ENCODE measurements at regions not wholly inside any gene's neighbourhood (a gene's known extent, or its start where the extent isn't known, plus 50 kb on each side); places are given as distances from the start of the nearest gene placed in this dataset.

DNA sequence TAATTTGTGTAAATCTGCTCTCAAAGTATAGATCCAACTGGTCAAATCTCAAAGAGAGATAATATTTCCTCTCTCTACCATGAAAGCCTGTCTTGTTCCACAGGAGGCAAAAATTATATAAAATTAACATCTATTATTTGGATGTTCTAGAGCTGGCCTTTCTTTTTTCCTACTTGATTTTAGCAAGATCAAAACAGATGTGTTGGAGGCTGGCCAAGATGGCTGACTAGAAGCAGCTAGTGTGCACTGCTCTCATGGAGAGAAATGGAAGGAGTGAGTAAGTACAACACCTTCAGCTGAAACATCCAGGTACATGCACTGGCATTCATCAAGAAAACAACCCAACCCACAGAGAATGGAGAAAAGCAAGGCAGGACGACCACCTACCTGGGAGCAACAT lies 298.6 kb upstream of the SLC24A2 start:
- no peak for TF ChIP-seq CTCF (IDR thresholded peaks at IDR 0.05; ENCODE audit: control extremely low read depth in 1 of 3, insufficient read depth in 1 of 3, low read depth in 1 of 3, low read length in 3 of 3)
- no peak for TF ChIP-seq KDM1A (IDR thresholded peaks at IDR 0.05; ENCODE audit: borderline replicate concordance, low read length)
- TF ChIP-seq SP2 (IDR thresholded peaks at IDR 0.05; ENCODE audit: low read length): no peak
- no peak for TF ChIP-seq TAF1 (IDR thresholded peaks at IDR 0.05; ENCODE audit: low read depth, low read length)

All from H1 (cell line).